Vagina (tissue), 2 donors: ENCODE measurements at regions not wholly inside any gene's neighbourhood (a gene's known extent, or its start where the extent isn't known, plus 50 kb on each side); places are given as distances from the start of the nearest gene placed in this dataset.

Experiments used
- DNase-seq, 2 donors: peaks; one replicate each; pipeline ENCODE4 v3.0.0-alpha.2; 2017; ENCODE audit errors: extremely low spot score in 2 of 2
- H3K27ac ChIP-seq: fragments of 200-600 bp; sonication (generic); one replicate; pipeline ENCODE4 v1.5.1; 2019
- H3K27me3 ChIP-seq: fragments of 200-600 bp; sonication (generic); one replicate; pipeline ENCODE4 v1.5.1; 2019
- H3K36me3 ChIP-seq, 2 donors: fragments of 200-600 bp; sonication (generic); one replicate each; pipeline ENCODE4 v1.5.1; 2017 to 2019
- H3K4me1 ChIP-seq: fragments of 200-600 bp; sonication (generic); one replicate; pipeline ENCODE4 v1.5.1; 2019
- H3K4me3 ChIP-seq, 2 donors: fragments of 200-600 bp; sonication (generic); 1 replicate in 1 of 2; 2 replicates in 1 of 2; pipeline ENCODE4 v1.5.1; 2016 to 2019
- H3K9me3 ChIP-seq: fragments of 200-600 bp; sonication (generic); one replicate; pipeline ENCODE4 v1.5.1; 2019
- CTCF ChIP-seq, 3 experiments: fragments of 450-650 bp in 2 of 3; fragments of 200-600 bp in 1 of 3; sonication (generic) in 1 of 3; IDR thresholded peaks; one replicate each; pipeline ENCODE4 v1.5.1; 2017 to 2019; ENCODE audit warnings: antibody characterized with exemption in 3 of 3, mild to moderate bottlenecking in 2 of 3, moderate library complexity in 2 of 3
- POLR2A ChIP-seq, 2 donors: fragments of 450-650 bp; IDR thresholded peaks; one replicate each; pipeline ENCODE4 v1.6.1; 2017; ENCODE audit warnings: antibody characterized with exemption in 2 of 2, mild to moderate bottlenecking in 2 of 2, moderate library complexity in 2 of 2
- POLR2AphosphoS5 ChIP-seq, 2 donors: sonication (generic); formaldehyde crosslinking; IDR thresholded peaks; one replicate each; pipeline ENCODE4 v1.9.0; 2017; ENCODE audit warnings: antibody characterized with exemption in 2 of 2, mild to moderate bottlenecking in 2 of 2, low read depth in 1 of 2; ENCODE audit not compliant: insufficient read depth in 1 of 2
- intact Hi-C: fragments of 100-400 bp; cut with DNase I; formaldehyde crosslinking; loops from one replicate; pipeline ENCODE4 v1.15.1; 2023

DNA sequence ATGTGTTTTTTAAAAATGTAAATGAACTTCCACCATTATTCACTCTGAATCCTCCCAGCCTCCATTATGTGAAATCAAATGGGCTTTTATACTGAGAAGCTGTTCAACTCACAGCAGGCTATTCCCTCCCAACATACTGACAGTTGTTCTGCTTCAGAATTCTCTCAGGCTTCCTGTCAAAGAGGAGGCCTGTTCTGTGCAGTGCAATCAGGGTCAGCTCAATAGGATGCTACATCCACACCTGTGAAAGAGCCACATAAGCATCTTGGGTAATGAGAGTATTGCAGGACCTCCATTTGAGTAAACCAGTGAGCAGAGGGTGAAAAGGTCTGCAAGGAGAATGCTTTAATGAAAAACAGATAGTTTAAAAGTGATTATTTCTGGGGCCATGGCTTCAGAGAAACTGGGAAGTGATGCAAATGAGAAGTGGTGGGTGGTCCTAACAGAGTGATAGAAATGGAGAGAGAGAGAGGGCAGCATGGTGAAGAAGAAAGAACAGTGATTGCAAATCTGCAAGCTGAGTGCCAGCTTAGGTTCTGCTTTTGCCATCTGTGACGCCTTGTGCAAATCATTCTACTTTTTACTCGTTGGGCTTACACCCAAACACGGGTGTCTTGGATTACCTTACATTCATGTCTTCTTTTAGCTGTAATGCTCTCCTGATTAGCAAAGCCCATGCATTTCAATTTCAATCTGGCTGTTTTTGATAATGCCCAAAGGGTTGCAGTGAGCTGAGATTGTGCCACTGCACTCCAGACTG lies 202.5 kb upstream of the NMUR2 start:
- no peak for TF ChIP-seq POLR2AphosphoS5 (IDR thresholded peaks at IDR 0.05; ENCODE audit: insufficient read depth in 1 of 2, low read depth in 1 of 2)
- TF ChIP-seq POLR2A (IDR thresholded peaks at IDR 0.05) = no peak
- no peak for TF ChIP-seq CTCF (IDR thresholded peaks at IDR 0.05)
- intact Hi-C loops = no loop called here
- no peak overlapping the region for H3K27ac ChIP-seq
- no peak overlapping the region for H3K4me3 ChIP-seq
- DNase-seq = no peak
- no peaks in the 10 kb centered on the region for H3K9me3 ChIP-seq
- H3K27me3 ChIP-seq = no peaks in the 10 kb centered on the region
- no peaks in the 10 kb centered on the region for H3K4me1 ChIP-seq
- H3K36me3 ChIP-seq = no peaks in the 10 kb centered on the region

GRCh38 chr5:152608458-152608857 lies 203.4 kb upstream of the NMUR2 start:
- no peak overlapping the region for H3K27ac ChIP-seq
- no peaks in the 10 kb centered on the region for H3K36me3 ChIP-seq
- intact Hi-C loops = no loop called here
- H3K27me3 ChIP-seq = no peaks in the 10 kb centered on the region
- H3K4me1 ChIP-seq = no peaks in the 10 kb centered on the region
- H3K9me3 ChIP-seq = no peaks in the 10 kb centered on the region
- no peak for TF ChIP-seq CTCF (IDR thresholded peaks at IDR 0.05)
- no peak for TF ChIP-seq POLR2AphosphoS5 (IDR thresholded peaks at IDR 0.05; ENCODE audit: insufficient read depth in 1 of 2, low read depth in 1 of 2)
- TF ChIP-seq POLR2A (IDR thresholded peaks at IDR 0.05) = no peak
- H3K4me3 ChIP-seq = no peak overlapping the region
- no peak for DNase-seq

DNA sequence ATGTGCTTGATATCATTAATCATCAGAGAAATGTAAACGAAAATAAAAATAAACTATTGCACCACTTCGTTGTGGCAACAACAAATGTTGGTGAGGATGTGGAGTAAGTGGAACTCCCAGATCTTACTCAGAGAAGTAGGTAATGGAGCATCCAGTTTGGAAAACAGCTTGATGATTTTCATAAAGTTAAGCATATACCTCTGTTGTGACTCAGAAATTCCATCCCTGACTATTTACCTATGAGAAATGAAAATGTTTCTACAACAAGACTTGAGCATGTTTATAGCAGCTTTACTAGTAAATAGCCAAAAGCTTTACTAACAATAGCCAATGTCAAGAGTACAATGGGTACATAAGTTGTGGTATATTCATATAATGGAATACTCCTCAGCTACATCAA lies 214.7 kb upstream of the NMUR2 start:
- TF ChIP-seq POLR2A (IDR thresholded peaks at IDR 0.05) = no peak
- no peak for TF ChIP-seq POLR2AphosphoS5 (IDR thresholded peaks at IDR 0.05; ENCODE audit: insufficient read depth in 1 of 2, low read depth in 1 of 2)
- H3K36me3 ChIP-seq = no peaks in the 10 kb centered on the region
- H3K4me1 ChIP-seq = no peaks in the 10 kb centered on the region
- H3K9me3 ChIP-seq = no peaks in the 10 kb centered on the region
- intact Hi-C loops = no loop called here
- DNase-seq = no peak
- no peaks in the 10 kb centered on the region for H3K27me3 ChIP-seq
- no peak overlapping the region for H3K4me3 ChIP-seq
- no peak overlapping the region for H3K27ac ChIP-seq

- intact Hi-C loops = no loop called here
- Histone ChIP-seq H3K4me1 (no peaks in the 10 kb centered on the region), H3K4me3 (no peak overlapping the region), H3K27ac (no peak overlapping the region), H3K27me3 (no peaks in the 10 kb centered on the region), H3K9me3 (no peaks in the 10 kb centered on the region), H3K36me3 (no peaks in the 10 kb centered on the region)
- TF ChIP-seq CTCF (IDR thresholded peaks at IDR 0.05) = no peak
- TF ChIP-seq POLR2AphosphoS5 (IDR thresholded peaks at IDR 0.05; ENCODE audit: insufficient read depth in 1 of 2, low read depth in 1 of 2) = no peak
- TF ChIP-seq POLR2A (IDR thresholded peaks at IDR 0.05) = no peak
- DNase-seq = no peak
These were observed 217.5 kb upstream of the NMUR2 start for GRCh38 chr5:152622628-152623027.

DNA sequence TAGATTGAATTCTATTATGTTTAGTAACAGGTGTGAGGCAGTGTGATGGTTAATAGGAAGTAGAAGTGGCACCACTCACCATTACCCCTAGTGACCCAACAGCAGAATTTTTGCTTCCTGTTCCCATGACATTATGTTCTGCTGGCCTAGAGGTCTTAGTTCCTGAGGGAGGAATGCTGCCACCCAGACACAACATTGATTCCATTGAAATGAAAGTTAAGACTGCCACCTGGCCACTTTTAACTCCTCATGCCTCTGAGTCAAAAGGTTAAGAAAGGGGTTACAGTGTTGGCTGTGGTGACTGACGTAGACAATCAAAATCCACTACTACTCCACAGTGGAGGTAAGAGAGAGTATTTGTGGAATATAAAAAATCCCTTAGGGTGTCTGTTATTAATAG lies 218.9 kb upstream of the NMUR2 start:
- Histone ChIP-seq H3K27me3 (no peaks in the 10 kb centered on the region), H3K4me1 (no peaks in the 10 kb centered on the region), H3K27ac (no peak overlapping the region), H3K9me3 (no peaks in the 10 kb centered on the region), H3K36me3 (no peaks in the 10 kb centered on the region), H3K4me3 (no peak overlapping the region)
- no peak for TF ChIP-seq CTCF (IDR thresholded peaks at IDR 0.05)
- no peak for TF ChIP-seq POLR2A (IDR thresholded peaks at IDR 0.05)
- no peak for TF ChIP-seq POLR2AphosphoS5 (IDR thresholded peaks at IDR 0.05; ENCODE audit: insufficient read depth in 1 of 2, low read depth in 1 of 2)
- DNase-seq = no peak
- intact Hi-C loops = no loop called here
